AG10803 (cell line): ENCODE measurements at regions not wholly inside any gene's neighbourhood (a gene's known extent, or its start where the extent isn't known, plus 50 kb on each side); places are given as distances from the start of the nearest gene placed in this dataset.

Experiments
- DNase-seq: peaks from one replicate; pipeline ENCODE4 v3.0.0; 2010; ENCODE audit warnings: low read depth
- H3K4me3 ChIP-seq: 2 replicates; pipeline ENCODE4 v1.5.1; 2011; ENCODE audit warnings: mild to moderate bottlenecking, low read length, control low read depth
- TF ChIP-seq, protein P1 (sequence below): conservative IDR thresholded peaks from 2 replicates; pipeline ENCODE4 v1.5.1; 2011; ENCODE audit warnings: mild to moderate bottlenecking, low read length, control low read depth, inconsistent platforms

DNA sequence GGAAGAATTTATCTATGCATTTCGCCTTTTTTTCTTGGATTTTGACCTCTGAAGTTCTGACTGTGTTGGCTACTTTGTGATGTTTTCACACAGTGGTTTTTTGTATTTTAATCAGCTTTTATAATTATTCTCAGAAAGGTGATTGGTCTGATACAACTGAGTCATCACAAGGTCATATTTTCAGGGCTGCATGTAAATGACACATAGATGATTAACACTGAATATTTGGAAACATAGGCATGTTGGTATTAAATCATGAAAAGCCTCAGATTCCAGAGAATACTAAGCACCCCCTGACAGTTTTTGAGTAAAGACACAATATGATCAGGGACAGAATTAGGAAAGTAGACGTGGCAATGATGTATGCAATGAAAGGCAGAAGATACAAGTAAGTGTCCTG is 175.5 kb upstream of the SLCO3A1 start:
- TF ChIP-seq, protein P1, sequence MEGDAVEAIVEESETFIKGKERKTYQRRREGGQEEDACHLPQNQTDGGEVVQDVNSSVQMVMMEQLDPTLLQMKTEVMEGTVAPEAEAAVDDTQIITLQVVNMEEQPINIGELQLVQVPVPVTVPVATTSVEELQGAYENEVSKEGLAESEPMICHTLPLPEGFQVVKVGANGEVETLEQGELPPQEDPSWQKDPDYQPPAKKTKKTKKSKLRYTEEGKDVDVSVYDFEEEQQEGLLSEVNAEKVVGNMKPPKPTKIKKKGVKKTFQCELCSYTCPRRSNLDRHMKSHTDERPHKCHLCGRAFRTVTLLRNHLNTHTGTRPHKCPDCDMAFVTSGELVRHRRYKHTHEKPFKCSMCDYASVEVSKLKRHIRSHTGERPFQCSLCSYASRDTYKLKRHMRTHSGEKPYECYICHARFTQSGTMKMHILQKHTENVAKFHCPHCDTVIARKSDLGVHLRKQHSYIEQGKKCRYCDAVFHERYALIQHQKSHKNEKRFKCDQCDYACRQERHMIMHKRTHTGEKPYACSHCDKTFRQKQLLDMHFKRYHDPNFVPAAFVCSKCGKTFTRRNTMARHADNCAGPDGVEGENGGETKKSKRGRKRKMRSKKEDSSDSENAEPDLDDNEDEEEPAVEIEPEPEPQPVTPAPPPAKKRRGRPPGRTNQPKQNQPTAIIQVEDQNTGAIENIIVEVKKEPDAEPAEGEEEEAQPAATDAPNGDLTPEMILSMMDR, result no peak

DNA sequence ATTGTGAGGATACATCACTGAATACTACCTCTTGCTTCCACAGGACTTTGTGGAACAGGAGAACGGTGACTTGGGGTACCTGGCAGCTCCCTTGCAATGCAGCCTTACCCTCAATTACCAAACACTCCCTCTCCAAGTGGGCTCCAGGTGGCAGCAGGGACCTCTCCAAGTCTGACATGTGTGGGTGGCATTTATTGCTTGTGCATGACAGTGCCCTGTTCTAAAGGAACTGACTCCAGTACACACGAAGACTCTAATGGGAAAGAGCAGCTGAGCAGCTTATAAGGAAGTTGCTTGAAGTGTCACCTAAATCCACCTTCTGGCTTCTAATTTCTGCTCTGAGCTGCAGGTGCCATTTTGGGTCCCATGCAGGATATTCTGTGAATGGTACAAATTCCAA is 174.1 kb upstream of the SLCO3A1 start:
- no peak for DNase-seq
- H3K4me3 ChIP-seq, result no peak overlapping the region
- TF ChIP-seq, protein P1, result no peak

More for the DNA sequence above, 175.5 kb upstream of the SLCO3A1 start:
- no peak for DNase-seq
- no peak overlapping the region for H3K4me3 ChIP-seq

- H3K4me3 ChIP-seq, result no peak overlapping the region
- TF ChIP-seq, protein P1, result no peak
- no peak for DNase-seq
These were observed 168.1 kb upstream of the SLCO3A1 start for GRCh38 chr15:91685436-91685835.

DNA sequence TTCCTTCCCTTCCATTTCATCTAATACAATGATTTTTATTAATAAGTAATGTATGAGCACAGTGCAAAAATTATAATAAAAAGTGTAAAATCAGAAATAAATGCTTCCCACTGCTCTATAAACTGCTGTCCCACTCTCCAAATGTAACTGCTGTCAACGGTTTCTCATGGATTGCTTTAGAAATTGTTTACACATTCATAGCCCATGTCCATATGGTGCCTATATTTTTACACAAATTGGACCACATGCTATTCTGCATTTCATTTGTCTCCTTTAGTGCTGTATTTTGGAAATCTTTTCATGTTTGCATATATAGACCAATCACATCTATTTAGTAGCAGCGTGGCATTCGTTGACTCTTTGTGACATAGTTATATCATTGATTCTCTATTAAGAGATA is 164.7 kb upstream of the SLCO3A1 start:
- no peak for DNase-seq
- no peak overlapping the region for H3K4me3 ChIP-seq
- TF ChIP-seq, protein P1, result no peak

DNA sequence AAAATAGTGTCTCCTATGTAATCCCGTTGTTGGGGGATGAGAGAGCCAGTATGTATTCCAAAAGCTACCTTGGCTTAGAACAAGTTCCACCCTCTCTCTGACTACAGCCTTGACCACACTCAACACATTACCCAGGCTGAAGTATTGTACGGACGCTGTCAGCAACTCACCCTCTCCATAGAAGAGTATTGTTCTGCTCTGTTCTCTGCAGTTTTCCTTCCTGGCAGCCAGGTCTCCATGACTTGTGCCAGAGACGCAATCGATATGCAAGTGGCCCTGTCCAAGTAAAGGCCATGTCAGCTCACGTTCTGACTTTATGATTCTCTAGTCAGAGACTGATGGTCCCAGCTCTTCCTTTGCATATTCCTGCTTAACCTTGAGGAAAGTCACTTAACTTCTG is 164.1 kb upstream of the SLCO3A1 start:
- TF ChIP-seq, protein P1, result no peak
- DNase-seq, result no peak
- no peak overlapping the region for H3K4me3 ChIP-seq

DNA sequence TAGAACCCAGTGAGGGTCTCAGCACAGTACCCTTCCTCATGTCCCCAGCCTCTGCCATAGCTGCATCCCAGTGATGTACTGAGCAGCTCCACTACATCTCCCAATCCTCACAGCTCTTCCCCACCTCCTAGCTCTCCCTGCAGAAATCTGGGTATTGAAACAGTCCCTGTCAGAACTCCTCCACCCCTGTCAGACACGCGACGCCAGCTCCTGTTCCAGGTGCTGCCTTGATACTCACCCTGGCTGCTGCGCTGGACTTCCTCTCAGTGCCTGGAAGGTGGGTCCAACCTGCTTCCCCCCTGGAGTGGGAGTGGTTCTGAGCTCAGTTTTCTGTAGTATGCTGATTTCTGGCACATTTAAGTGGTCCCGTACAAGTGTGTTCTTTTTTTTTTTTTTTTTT is 160.9 kb upstream of the SLCO3A1 start:
- TF ChIP-seq, protein P1, result no peak
- no peak for DNase-seq
- H3K4me3 ChIP-seq, result no peak overlapping the region

GRCh38 chr15:91694131-91694830 is 159.2 kb upstream of the SLCO3A1 start:
- H3K4me3 ChIP-seq, result peak overlapping the region; percentile 49
- TF ChIP-seq, protein P1, result no peak
- DNase-seq, result peak; percentile 76
